Mesodermal cell (in vitro differentiated cells): ENCODE measurements at regions not wholly inside any gene's neighbourhood (a gene's known extent, or its start where the extent isn't known, plus 50 kb on each side); places are given as distances from the start of the nearest gene placed in this dataset.

Experiments
- H3K27ac ChIP-seq: 2 replicates; pipeline ENCODE4 v1.7.0; 2013; ENCODE audit warnings: mild to moderate bottlenecking, low read depth, low read length, moderate library complexity; ENCODE audit not compliant: severe bottlenecking
- H3K36me3 ChIP-seq: 2 replicates; pipeline ENCODE4 v1.7.1; 2013; ENCODE audit warnings: mild to moderate bottlenecking, low read length, moderate library complexity; ENCODE audit not compliant: control insufficient read depth, insufficient read depth
- H3K4me1 ChIP-seq: one replicate; pipeline ENCODE4 v1.7.1; 2013; ENCODE audit warnings: mild to moderate bottlenecking, low read length; ENCODE audit not compliant: insufficient read depth, control insufficient read depth, poor library complexity, severe bottlenecking
- H3K4me3 ChIP-seq: 2 replicates; pipeline ENCODE4 v1.7.0; 2013; ENCODE audit warnings: low read length, control low read depth, mild to moderate bottlenecking; ENCODE audit not compliant: insufficient read depth, poor library complexity, severe bottlenecking; ENCODE audit errors: extremely low read depth
- H3K9me3 ChIP-seq: 2 replicates; pipeline ENCODE4 v1.7.1; 2013; ENCODE audit warnings: mild to moderate bottlenecking, low read length, moderate library complexity; ENCODE audit not compliant: control insufficient read depth
- WGBS, 2 experiments: methylation state at CpG; one replicate each; pipeline ENCODE4 v1.1.5; 2013; ENCODE audit warnings: missing lambda C conversion rate in 2 of 2; ENCODE audit not compliant: insufficient coverage in 2 of 2; 5-methylcytosine and 5-hydroxymethylcytosine counted together

- no peak overlapping the region for H3K27ac ChIP-seq
- WGBS, 2 experiments, result 85 to 86% methylated on average over 4 to 5 of the region's 5 CpGs
- no peak overlapping the region for H3K4me3 ChIP-seq
- H3K36me3 ChIP-seq, result no peaks in the 10 kb centered on the region
- no peaks in the 10 kb centered on the region for H3K4me1 ChIP-seq
- H3K9me3 ChIP-seq, result peaks cover 3% of the 10 kb centered on the region
Measured at GRCh38 chr5:5071554-5071953, 68.6 kb upstream of the ADAMTS16 start.

GRCh38 chr5:5077236-5077635, 62.9 kb upstream of the ADAMTS16 start:
- no peaks in the 10 kb centered on the region for H3K4me1 ChIP-seq
- no peak overlapping the region for H3K27ac ChIP-seq
- H3K36me3 ChIP-seq, result no peaks in the 10 kb centered on the region
- no peak overlapping the region for H3K4me3 ChIP-seq
- H3K9me3 ChIP-seq, result peaks cover 3% of the 10 kb centered on the region
- no CpG with 5 or more reads among the region's 1 CpG for WGBS, 2 experiments

- Histone ChIP-seq H3K36me3 (no peaks in the 10 kb centered on the region), H3K4me3 (no peak overlapping the region), H3K27ac (no peak overlapping the region), H3K9me3 (peaks cover under 1% of the 10 kb centered on the region), H3K4me1 (no peaks in the 10 kb centered on the region)
- WGBS, 2 experiments, result 36 to 53% methylated on average over 6 of the region's 9 CpGs
Measured at GRCh38 chr5:5078009-5078897, 61.9 kb upstream of the ADAMTS16 start.

- no peaks in the 10 kb centered on the region for H3K9me3 ChIP-seq
- H3K4me1 ChIP-seq, result no peaks in the 10 kb centered on the region
- H3K36me3 ChIP-seq, result no peaks in the 10 kb centered on the region
- WGBS, 2 experiments, result 92% methylated on average over 2 of the region's 5 CpGs; no CpG with 5 or more reads in 1 of the 2 experiments
- H3K27ac ChIP-seq, result no peak overlapping the region
- no peak overlapping the region for H3K4me3 ChIP-seq
Measured at GRCh38 chr5:5079876-5080275, 60.3 kb upstream of the ADAMTS16 start.

GRCh38 chr5:5080790-5081189, 59.3 kb upstream of the ADAMTS16 start:
- 77 to 96% methylated on average over 3 to 4 of the region's 5 CpGs for WGBS, 2 experiments
- Histone ChIP-seq H3K36me3 (no peaks in the 10 kb centered on the region), H3K27ac (no peak overlapping the region), H3K4me1 (no peaks in the 10 kb centered on the region), H3K4me3 (no peak overlapping the region), H3K9me3 (no peaks in the 10 kb centered on the region)

GRCh38 chr5:5085381-5085780, 54.7 kb upstream of the ADAMTS16 start:
- WGBS, 2 experiments, result no CpG with 5 or more reads among the region's 1 CpG
- H3K9me3 ChIP-seq, result no peaks in the 10 kb centered on the region

GRCh38 chr5:5089895-5090649, 50.1 kb upstream of the ADAMTS16 start:
- no peaks in the 10 kb centered on the region for H3K9me3 ChIP-seq
- H3K36me3 ChIP-seq, result no peaks in the 10 kb centered on the region
- no peaks in the 10 kb centered on the region for H3K4me1 ChIP-seq
- no peak overlapping the region for H3K27ac ChIP-seq
- WGBS, 2 experiments, result 86% methylated on average over 2 of the region's 3 CpGs; no CpG with 5 or more reads in 1 of the 2 experiments
- no peak overlapping the region for H3K4me3 ChIP-seq

More at GRCh38 chr5:5085381-5085780, 54.7 kb upstream of the ADAMTS16 start:
- H3K4me1 ChIP-seq, result no peaks in the 10 kb centered on the region
- no peak overlapping the region for H3K27ac ChIP-seq
- H3K36me3 ChIP-seq, result no peaks in the 10 kb centered on the region
- H3K4me3 ChIP-seq, result no peak overlapping the region
